Keratinocyte (primary cell): ENCODE measurements at regions not wholly inside any gene's neighbourhood (a gene's known extent, or its start where the extent isn't known, plus 50 kb on each side); places are given as distances from the start of the nearest gene placed in this dataset.

Experiments used
- EZH2 ChIP-seq: IDR thresholded peaks from one replicate; pipeline ENCODE4 v1.6.1; 2012; ENCODE audit warnings: inconsistent platforms, mild to moderate bottlenecking, low read length, moderate library complexity
- TF ChIP-seq, protein P1 (sequence below), 3 experiments: IDR thresholded peaks in 1 of 3; conservative IDR thresholded peaks in 1 of 3; optimal IDR thresholded peaks in 1 of 3; 2 replicates in 2 of 3; 3 replicates in 1 of 3; pipeline versions ENCODE3 to v1.5.1; 2011; ENCODE audit warnings: low read length in 3 of 3, mild to moderate bottlenecking in 3 of 3, moderate library complexity in 2 of 3, control low read depth in 1 of 3, inconsistent platforms in 1 of 3; ENCODE audit not compliant: insufficient read depth in 2 of 3; ENCODE audit errors: extremely low read depth in 1 of 3

DNA sequence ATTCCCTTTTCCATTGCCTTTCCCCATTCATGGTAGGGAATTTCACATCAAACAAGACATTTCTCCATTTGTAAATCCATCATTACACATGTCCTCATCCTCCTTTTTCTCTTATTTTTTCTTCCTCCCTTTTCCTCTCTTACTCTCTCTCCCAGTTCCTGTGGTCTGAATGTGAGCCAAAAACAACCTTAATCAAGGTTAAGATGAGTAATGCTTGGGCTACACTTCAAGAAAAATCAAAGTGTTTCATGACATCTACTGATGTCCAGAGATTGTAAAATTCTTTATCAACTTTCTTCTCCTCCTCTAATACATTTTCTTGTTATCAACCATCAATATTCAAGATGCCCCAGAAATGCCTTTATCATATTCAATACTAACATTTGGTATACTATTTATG lies 172.5 kb upstream of the PRNP start:
- TF ChIP-seq, protein P1, sequence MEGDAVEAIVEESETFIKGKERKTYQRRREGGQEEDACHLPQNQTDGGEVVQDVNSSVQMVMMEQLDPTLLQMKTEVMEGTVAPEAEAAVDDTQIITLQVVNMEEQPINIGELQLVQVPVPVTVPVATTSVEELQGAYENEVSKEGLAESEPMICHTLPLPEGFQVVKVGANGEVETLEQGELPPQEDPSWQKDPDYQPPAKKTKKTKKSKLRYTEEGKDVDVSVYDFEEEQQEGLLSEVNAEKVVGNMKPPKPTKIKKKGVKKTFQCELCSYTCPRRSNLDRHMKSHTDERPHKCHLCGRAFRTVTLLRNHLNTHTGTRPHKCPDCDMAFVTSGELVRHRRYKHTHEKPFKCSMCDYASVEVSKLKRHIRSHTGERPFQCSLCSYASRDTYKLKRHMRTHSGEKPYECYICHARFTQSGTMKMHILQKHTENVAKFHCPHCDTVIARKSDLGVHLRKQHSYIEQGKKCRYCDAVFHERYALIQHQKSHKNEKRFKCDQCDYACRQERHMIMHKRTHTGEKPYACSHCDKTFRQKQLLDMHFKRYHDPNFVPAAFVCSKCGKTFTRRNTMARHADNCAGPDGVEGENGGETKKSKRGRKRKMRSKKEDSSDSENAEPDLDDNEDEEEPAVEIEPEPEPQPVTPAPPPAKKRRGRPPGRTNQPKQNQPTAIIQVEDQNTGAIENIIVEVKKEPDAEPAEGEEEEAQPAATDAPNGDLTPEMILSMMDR (optimal IDR thresholded peaks at IDR 0.05 in 1 of 3, IDR thresholded peaks at IDR 0.05 in 1 of 3, conservative IDR thresholded peaks at IDR 0.05 in 1 of 3; ENCODE audit: extremely low read depth in 1 of 3, insufficient read depth in 2 of 3, low read length in 3 of 3): no peak
- TF ChIP-seq EZH2: no peak
